Activated CD4-positive, alpha-beta T cell treated with anti-CD3 and anti-CD28 coated beads for 24 hours (primary cell): ENCODE measurements at regions not wholly inside any gene's neighbourhood (a gene's known extent, or its start where the extent isn't known, plus 50 kb on each side); places are given as distances from the start of the nearest gene placed in this dataset.
"Not testable (repeated sequence)": the region's sequence is repeated elsewhere in the genome, so short reads cannot be mapped to it uniquely, and the experiment has no call there.

Experiments used
- DNase-seq, 2 donors: peaks; one replicate each; pipeline ENCODE4 v3.0.0-alpha.2; 2020; ENCODE audit warnings: low read depth in 2 of 2

GRCh38 chr1:187516874-187517273 is 688.1 kb downstream of the PLA2G4A start:
- no peak for DNase-seq

- DNase-seq: no peak
Measured at GRCh38 chr1:187517546-187517945, 688.8 kb downstream of the PLA2G4A start.

- no peak for DNase-seq
Measured at GRCh38 chr1:187527346-187527745, 698.6 kb downstream of the PLA2G4A start.

GRCh38 chr1:187537936-187538335 is 709.2 kb downstream of the PLA2G4A start:
- no peak for DNase-seq

- no peak for DNase-seq
Measured at GRCh38 chr1:187549540-187549939, 720.8 kb downstream of the PLA2G4A start.

GRCh38 chr1:187551061-187551460 is 722.3 kb downstream of the PLA2G4A start:
- DNase-seq: no peak

- DNase-seq: no peak
Measured at GRCh38 chr1:187563191-187563590, 734.4 kb downstream of the PLA2G4A start.

GRCh38 chr1:187566354-187566753 is 737.6 kb downstream of the PLA2G4A start:
- no peak for DNase-seq

GRCh38 chr1:187568067-187568466 is 739.3 kb downstream of the PLA2G4A start:
- DNase-seq: no peak

GRCh38 chr1:187570166-187570565 is 741.4 kb downstream of the PLA2G4A start:
- DNase-seq: no peak

GRCh38 chr1:187577610-187578009 is 748.9 kb downstream of the PLA2G4A start:
- DNase-seq: no peak

GRCh38 chr1:187588917-187589316 is 760.2 kb downstream of the PLA2G4A start:
- DNase-seq: no peak

GRCh38 chr1:187605736-187606135 is 777.0 kb downstream of the PLA2G4A start:
- DNase-seq: no peak

GRCh38 chr1:187615853-187616735 is 787.3 kb downstream of the PLA2G4A start:
- not testable (repeated sequence) for DNase-seq

- not testable (repeated sequence) for DNase-seq
Measured at GRCh38 chr1:187616830-187617229, 788.1 kb downstream of the PLA2G4A start.

- no peak for DNase-seq
Measured at GRCh38 chr1:187617776-187618175, 789.0 kb downstream of the PLA2G4A start.

GRCh38 chr1:187619175-187619574 is 790.4 kb downstream of the PLA2G4A start:
- no peak for DNase-seq

GRCh38 chr1:187621951-187622350 is 793.2 kb downstream of the PLA2G4A start:
- DNase-seq: no peak

- DNase-seq: no peak
Measured at GRCh38 chr1:187622545-187622944, 793.8 kb downstream of the PLA2G4A start.

- DNase-seq: no peak
Measured at GRCh38 chr1:187624812-187625545, 796.2 kb downstream of the PLA2G4A start.

GRCh38 chr1:187626056-187626455 is 797.3 kb downstream of the PLA2G4A start:
- no peak for DNase-seq

- DNase-seq: no peak
Measured at GRCh38 chr1:187627516-187627915, 798.8 kb downstream of the PLA2G4A start.

- DNase-seq: no peak
Measured at GRCh38 chr1:187629075-187629474, 800.3 kb downstream of the PLA2G4A start.
